ENCODE measurements at regions not wholly inside any gene's neighbourhood (a gene's known extent, or its start where the extent isn't known, plus 50 kb on each side); places are given as distances from the start of the nearest gene placed in this dataset.
"Not testable (repeated sequence)": the region's sequence is repeated elsewhere in the genome, so short reads cannot be mapped to it uniquely, and the experiment has no call there.

GRCh38 chr7:83732305-83732704 is 83.4 kb upstream of the SEMA3E start:
- DNase-seq (ENCODE audit: low spot score), result no peak

DNA sequence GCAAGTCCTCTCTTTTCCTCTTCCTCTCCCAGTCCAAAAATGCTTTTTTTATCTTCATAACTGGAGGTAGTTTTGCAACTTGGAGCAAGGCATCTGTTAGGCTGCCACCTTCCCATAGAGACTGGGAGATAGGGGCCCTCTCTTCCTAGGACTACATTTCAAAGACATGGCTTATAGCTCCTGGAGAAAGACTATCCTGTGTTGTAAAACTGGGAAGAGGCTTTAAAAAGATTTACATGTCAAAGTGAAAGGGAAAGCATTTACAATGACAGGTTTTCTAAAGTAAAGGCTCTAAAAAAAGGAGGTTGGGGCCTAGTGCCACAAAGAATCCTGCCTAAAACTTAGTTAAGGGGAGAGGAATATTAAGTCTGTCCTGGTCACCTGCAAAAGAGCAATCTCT is 82.2 kb upstream of the SEMA3E start:
- no peak for DNase-seq (ENCODE audit: low spot score)

GRCh38 chr7:83716923-83717322 is 68.0 kb upstream of the SEMA3E start:
- not testable (repeated sequence) for DNase-seq (ENCODE audit: low spot score)

DNA sequence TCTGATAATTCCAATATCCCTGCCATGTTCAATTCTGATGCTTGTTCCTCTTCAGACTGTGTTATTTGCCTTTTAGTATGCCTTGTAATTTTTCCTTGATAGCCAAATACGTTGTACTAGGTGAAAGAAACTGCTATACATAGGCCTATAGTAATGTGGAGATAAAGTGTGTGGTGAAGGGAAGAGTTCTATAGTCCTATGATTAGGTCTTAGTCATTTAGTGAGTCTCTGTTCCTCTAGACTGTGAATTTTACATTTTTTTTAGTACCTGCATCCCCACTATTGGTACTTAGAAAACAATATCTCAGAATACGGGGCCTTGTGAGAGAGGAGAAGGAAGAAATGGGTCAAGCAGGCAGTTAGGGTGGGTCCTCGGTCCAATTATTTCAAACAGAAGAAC is 59.6 kb upstream of the SEMA3E start:
- DNase-seq (ENCODE audit: low spot score), result no peak

GRCh38 chr7:83704564-83704963 is 55.6 kb upstream of the SEMA3E start:
- no peak for DNase-seq (ENCODE audit: low spot score)

- no peak for DNase-seq (ENCODE audit: low spot score)
Measured at GRCh38 chr7:83702446-83702845, 53.5 kb upstream of the SEMA3E start.

DNA sequence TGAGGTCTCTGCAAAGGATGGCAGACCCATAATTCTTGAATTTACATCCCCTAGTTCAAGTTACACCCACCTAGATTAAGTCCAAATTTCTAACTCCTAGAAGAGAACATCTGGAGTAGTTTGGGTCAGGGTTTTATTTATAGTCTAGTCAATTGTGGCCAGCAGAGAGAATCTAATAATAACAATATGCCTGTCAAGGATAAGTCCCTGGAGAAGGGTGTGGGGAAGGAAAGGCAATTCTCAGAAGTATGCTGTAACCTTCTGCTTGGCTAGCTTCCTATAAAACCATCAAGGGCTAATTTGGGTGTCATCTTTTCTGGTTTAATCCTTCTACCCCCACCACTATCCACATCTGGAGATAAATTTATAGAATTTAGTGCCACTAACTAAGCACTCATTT is 52.8 kb upstream of the SEMA3E start:
- DNase-seq (ENCODE audit: low spot score), result no peak

All from AG08395 (cell line).